A549 (cell line): ENCODE measurements at regions not wholly inside any gene's neighbourhood (a gene's known extent, or its start where the extent isn't known, plus 50 kb on each side); places are given as distances from the start of the nearest gene placed in this dataset.

ENCODE experiments used
- CBX2 ChIP-seq: fragments of 200-600 bp; sonication (generic); IDR thresholded peaks from 2 replicates; pipeline ENCODE4 v1.6.1; 2016; ENCODE audit warnings: low read depth, mild to moderate bottlenecking, borderline replicate concordance
- ESRRA ChIP-seq: fragments of 150-350 bp; IDR thresholded peaks from 2 replicates; pipeline ENCODE4 v1.6.1; 2014; ENCODE audit warnings: mild to moderate bottlenecking, low read length, borderline replicate concordance
- FOSL2 ChIP-seq, 2 experiments: fragments of 450-650 bp in 1 of 2; fragments of >200 bp in 1 of 2; sonication (Bioruptor Twin) in 1 of 2; formaldehyde crosslinking; IDR thresholded peaks; 2 replicates each; pipeline versions ENCODE4 v1.5.0 to v1.6.1; 2016 to 2020; ENCODE audit warnings: mild to moderate bottlenecking in 1 of 2, moderate library complexity in 1 of 2
- POLR2A ChIP-seq: IDR thresholded peaks from 2 replicates; pipeline ENCODE4 v1.6.1; 2012; ENCODE audit warnings: mild to moderate bottlenecking, low read length
- POLR2AphosphoS2 ChIP-seq: conservative IDR thresholded peaks from 2 replicates; pipeline ENCODE4 v1.6.1; 2012; ENCODE audit warnings: low read length, improper control_type of control experiment, inconsistent platforms
- RFX5 ChIP-seq: fragments of 450-650 bp; IDR thresholded peaks from 2 replicates; pipeline ENCODE4 v1.7.1; 2014; ENCODE audit warnings: antibody characterized with exemption, mild to moderate bottlenecking, moderate library complexity
- SREBF2 ChIP-seq: fragments of 450-650 bp; IDR thresholded peaks from 2 replicates; pipeline ENCODE4 v1.6.1; 2014; ENCODE audit warnings: mild to moderate bottlenecking, moderate library complexity
- TP53 ChIP-seq: fragments of 250-450 bp; sonication (Bioruptor Pico); IDR thresholded peaks from 2 replicates; pipeline ENCODE4 v1.5.0; 2021; ENCODE audit warnings: mild to moderate bottlenecking, moderate library complexity
- TF ChIP-seq, protein P1 (sequence below): fragments of >200 bp; sonication (Bioruptor Twin); formaldehyde crosslinking; IDR thresholded peaks from 3 replicates; pipeline ENCODE4 v1.5.1; 2016
- TF ChIP-seq, protein P2 (sequence below): fragments of 450-650 bp; IDR thresholded peaks from 2 replicates; pipeline ENCODE4 v1.6.1; 2014; ENCODE audit warnings: antibody characterized with exemption
- TF ChIP-seq, protein P3 (sequence below): IDR thresholded peaks from 2 replicates; pipeline ENCODE4 v1.6.1; 2012

DNA sequence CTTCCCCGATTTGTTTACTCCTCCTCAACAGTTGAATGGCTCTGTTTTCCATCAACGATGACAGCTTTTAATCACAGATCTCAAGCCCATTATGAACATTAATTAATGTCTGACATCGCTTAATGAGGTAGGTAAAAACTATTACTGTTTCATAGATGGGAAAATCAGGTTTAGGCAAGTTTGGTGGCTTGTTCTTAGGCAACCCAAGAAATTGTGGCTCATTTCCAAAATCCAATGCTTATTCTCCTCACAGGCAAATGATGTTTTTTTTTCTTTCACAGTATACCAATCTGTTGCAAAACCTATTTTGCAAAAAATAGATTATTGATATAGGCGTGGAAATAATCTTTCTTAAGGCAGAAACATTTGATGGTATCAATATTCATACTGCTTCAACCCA lies 70.8 kb upstream of the CHD1 start:
- no peak for TF ChIP-seq TP53
- TF ChIP-seq, protein P1, sequence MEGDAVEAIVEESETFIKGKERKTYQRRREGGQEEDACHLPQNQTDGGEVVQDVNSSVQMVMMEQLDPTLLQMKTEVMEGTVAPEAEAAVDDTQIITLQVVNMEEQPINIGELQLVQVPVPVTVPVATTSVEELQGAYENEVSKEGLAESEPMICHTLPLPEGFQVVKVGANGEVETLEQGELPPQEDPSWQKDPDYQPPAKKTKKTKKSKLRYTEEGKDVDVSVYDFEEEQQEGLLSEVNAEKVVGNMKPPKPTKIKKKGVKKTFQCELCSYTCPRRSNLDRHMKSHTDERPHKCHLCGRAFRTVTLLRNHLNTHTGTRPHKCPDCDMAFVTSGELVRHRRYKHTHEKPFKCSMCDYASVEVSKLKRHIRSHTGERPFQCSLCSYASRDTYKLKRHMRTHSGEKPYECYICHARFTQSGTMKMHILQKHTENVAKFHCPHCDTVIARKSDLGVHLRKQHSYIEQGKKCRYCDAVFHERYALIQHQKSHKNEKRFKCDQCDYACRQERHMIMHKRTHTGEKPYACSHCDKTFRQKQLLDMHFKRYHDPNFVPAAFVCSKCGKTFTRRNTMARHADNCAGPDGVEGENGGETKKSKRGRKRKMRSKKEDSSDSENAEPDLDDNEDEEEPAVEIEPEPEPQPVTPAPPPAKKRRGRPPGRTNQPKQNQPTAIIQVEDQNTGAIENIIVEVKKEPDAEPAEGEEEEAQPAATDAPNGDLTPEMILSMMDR: no peak
- TF ChIP-seq POLR2A: no peak
- no peak for TF ChIP-seq FOSL2 (IDR thresholded peaks at IDR 0.05)
- no peak for TF ChIP-seq FOSL2 (CRISPR knock-in tag; IDR thresholded peaks at IDR 0.05)
- TF ChIP-seq, protein P2, sequence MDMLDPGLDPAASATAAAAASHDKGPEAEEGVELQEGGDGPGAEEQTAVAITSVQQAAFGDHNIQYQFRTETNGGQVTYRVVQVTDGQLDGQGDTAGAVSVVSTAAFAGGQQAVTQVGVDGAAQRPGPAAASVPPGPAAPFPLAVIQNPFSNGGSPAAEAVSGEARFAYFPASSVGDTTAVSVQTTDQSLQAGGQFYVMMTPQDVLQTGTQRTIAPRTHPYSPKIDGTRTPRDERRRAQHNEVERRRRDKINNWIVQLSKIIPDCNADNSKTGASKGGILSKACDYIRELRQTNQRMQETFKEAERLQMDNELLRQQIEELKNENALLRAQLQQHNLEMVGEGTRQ: no peak
- TF ChIP-seq ESRRA: no peak
- TF ChIP-seq POLR2AphosphoS2: no peak
- TF ChIP-seq CBX2: no peak
- no peak for TF ChIP-seq RFX5
- TF ChIP-seq, protein P3, sequence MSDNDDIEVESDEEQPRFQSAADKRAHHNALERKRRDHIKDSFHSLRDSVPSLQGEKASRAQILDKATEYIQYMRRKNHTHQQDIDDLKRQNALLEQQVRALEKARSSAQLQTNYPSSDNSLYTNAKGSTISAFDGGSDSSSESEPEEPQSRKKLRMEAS: no peak
- TF ChIP-seq SREBF2: no peak
